Kasumi-1 (cell line): ENCODE measurements at regions not wholly inside any gene's neighbourhood (a gene's known extent, or its start where the extent isn't known, plus 50 kb on each side); places are given as distances from the start of the nearest gene placed in this dataset.

Source experiments
- DNase-seq, 2 experiments: peaks; one replicate each; lab custom pipeline; 2025; lab: John Stamatoyannopoulos, UW

DNA sequence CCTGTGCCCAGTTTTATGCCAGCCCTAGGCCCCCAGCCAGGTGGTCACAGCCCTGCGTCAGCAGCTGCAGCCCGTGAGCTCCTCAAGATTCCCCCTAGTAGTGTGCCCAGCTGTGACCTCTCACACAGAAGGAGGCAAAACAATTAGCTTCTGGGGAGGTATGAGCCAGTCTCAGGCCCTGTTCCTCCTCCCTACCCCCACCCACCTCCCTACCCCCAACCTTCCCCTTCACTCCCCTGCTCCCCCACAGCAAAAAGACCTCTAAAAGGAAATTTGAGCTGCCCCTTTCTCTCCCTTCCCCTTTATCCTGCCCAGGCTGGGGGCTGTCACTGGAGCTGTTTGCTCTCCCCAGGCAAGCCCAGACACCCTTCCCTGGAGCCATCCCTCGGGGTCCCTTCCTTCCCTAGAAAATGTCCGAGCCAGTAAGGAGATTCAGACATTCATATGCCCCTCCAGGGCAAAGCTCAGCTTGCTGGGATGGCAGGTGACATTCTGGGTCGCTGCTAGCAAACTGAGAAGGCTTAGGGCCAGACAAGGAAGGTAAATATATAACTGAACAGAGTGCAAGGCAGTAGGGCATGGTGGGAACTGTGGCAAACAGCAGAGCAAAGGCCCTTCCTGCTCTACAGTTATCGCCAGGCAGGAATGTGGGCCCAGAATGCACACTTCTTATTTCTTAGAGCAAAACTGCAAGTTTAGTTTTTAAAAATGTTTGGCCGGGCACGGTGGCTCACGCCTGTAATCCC lies 300.2 kb downstream of the MN1 start:
- no peak for DNase-seq

DNA sequence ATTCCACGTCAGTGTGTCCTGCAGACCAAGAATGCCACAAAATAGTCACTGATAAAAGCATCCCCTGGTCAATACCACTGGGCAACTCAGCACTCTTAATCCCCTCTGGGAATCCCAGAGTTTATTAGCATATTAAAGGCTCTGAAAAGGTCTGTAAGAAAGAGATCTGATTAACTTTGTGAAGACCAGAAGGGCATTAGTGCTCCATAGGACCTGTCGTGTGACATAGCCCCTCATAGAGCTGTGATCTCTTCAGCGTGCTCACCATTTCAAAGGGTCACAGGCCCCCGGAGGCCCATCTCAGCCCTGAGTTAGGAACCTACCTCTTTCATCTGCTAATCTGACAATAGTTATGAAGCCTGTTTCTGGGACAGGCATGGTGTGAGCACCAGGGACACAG lies 299.2 kb downstream of the MN1 start:
- DNase-seq = no peak

DNA sequence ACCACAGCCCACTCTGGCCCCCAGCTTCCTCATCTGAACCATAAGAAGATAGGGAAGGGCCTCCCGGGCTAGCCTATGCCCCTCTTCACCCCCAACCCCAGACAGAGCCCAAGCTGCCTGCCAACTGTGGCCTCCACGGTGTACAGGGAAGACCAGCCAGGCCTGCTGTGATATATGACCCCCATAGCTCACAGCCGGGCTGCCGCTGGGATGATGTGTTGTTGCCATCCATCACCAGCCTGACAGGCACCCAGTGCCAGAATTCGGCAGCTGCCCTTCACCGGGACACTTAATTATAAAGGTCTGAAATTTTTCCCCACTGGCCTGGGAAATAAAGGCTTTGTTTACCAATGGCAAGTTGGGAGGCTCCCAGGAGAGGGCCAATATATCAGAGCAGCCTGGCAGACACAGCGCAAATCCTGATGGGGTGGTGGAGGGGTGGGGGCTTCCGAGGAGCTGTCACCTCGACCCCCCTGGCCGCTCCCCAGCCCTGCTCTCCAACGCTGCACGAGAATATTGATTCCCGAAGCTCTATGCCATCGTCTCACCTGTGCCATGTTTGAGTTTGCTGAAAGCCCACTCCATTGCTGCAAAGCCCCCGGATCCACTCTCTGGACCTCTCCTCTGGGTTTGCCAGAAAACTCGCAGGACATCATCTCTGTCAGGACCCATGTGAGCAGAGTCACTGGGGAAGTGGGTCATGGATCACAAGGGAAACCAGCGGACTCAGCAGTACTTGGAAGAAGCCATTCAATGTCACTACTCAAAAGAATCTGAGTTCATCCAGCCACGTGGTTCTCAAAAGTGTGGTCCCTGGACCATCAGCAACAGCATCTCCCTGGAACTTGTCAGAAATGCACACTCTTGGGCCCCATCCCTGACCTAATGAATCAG lies 296.9 kb downstream of the MN1 start:
- no peak for DNase-seq

DNA sequence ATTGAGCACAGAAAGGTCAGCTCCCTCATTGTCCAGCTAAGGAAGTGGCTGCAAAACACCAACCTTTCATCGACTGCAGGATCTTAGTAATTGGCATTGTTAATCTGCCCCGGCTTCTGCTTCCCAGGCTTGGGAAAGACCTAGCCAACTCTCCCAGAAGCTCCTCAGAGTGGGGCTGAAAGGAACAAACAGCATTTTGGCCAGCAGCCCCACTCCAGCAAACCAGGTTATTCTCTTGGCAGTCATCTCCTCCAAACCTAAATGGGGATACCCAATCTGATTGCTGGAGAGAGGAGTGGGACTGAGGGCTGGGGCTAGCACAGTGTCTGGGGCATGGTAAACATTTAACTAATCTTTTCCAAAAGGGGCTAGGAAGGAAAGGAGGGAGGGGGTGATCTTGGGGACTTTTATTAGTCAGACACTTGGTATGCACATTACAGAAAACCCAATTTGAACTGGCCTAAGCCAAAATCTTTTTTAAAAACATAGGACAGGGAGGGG lies 294.4 kb downstream of the MN1 start:
- DNase-seq = no peak

DNA sequence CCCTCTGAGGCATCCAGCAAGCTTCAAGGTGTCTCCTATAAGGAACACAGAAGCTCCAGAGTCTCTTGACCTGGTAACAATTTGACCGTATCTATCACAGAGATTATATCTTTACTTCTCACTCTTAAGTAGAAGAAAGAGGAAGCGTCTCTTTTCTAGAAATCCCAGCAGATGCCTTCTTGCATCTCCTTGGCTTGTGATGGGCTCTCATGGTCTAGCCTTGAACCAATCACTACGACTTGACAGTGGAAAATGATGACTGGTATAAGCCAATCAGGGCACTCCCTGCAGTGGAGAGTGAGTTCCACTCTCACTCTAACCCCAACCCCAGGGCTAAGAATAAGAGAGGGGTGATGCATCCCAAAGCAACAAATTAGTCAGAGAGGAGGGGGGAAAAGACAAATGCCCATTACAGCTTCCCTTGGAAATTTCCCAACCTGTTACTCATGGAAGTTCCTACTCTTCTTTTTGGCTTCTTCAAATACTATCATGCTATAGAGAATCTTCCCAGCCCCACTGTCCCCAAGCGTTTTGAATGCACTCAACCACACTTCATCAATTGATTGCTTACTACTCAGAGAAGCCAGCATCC lies 293.5 kb downstream of the MN1 start:
- DNase-seq = no peak

DNA sequence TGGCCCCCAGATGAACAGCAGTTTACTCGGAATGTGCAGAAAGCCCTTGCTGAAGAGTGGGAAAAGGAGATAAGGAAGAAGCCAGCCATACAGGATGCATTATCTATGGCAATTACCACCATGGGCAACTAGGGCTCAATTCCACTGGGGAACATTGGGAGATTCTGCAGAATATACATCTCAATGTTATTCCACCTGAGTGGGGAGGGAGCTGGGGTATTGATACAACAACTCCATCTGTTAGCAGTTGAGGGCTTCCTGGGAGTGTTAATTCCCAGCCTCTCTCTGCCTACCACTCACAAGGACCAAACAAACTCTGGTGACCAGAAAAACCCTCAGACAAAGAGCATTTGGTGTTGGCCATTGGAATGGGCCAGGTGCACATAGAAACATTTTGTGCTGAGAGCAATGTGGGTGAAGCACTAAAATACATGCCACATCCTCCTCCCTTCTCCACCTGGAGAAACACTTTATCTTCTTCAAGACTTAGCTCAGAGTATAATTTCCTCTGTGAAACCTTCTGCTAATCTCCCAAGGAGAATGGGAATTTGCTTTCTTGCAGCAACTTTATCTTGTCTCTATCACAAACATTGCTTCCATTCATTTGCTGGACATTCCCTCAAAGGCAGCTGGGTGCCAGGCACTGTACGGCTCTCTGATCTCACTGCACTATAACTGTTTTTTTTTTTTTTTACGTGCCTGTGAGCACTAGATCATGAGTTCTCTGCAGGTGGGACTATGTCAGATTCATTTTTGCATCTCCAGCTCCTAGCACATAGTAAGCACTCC lies 292.2 kb downstream of the MN1 start:
- DNase-seq = no peak

DNA sequence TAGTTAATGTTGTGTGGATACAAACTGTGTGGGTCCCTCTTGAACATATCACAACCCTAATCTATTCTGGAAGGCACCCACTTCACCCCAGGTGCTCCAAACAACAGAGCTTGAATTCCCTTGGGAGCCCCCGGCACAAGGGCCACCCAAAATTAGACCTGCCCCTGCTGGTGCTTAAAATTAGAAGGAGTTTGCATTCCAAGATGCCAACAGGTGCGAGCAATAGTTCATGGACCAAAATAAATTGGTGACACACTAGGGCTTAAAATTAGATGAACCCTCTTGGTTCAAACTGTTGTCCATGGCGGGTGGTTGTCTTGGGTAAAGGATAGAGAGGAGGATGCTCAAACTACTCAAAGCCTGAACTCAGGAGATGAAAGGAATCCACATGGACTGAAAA lies 291.5 kb downstream of the MN1 start:
- no peak for DNase-seq

DNA sequence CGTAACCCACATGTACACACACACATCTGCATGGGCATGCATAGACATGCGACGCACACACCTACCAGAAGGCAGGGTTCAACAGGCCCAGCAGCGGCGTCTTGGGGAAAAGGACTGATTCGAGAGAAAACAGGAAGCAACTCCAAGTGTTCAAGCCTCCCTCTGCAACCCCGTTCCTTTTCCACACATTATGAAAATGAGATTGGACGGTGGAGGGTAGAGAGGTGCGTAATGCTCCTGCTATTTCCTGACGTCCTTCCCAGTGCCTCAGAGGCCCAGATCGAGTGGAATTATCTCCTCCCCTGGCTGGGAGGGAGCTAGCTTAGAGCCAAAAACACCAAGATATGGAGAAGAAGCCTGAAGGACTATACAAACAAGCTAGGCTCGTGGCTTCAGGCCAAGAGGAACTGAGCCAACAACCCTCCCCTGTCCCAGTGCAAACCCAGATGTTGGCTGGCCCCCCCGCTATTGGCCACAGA lies 289.2 kb downstream of the MN1 start:
- no peak for DNase-seq

DNA sequence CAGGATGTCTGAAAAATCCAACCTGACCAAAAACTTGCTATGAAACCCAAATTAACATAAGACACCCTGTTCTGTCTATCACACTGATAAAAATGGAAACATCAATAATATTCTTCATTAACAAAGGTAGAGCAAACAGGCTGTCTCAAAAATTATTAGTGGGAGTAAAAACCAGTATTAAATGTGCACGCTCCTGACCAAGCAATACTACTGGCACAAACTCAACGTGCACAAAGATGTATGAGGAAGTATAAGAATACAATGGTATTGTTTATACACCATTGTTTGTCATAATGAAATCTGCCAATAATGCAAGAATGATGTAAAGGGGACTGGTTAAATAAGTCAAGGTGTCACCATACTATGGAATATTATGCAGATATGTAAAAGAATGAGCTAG lies 288.5 kb downstream of the MN1 start:
- no peak for DNase-seq

DNA sequence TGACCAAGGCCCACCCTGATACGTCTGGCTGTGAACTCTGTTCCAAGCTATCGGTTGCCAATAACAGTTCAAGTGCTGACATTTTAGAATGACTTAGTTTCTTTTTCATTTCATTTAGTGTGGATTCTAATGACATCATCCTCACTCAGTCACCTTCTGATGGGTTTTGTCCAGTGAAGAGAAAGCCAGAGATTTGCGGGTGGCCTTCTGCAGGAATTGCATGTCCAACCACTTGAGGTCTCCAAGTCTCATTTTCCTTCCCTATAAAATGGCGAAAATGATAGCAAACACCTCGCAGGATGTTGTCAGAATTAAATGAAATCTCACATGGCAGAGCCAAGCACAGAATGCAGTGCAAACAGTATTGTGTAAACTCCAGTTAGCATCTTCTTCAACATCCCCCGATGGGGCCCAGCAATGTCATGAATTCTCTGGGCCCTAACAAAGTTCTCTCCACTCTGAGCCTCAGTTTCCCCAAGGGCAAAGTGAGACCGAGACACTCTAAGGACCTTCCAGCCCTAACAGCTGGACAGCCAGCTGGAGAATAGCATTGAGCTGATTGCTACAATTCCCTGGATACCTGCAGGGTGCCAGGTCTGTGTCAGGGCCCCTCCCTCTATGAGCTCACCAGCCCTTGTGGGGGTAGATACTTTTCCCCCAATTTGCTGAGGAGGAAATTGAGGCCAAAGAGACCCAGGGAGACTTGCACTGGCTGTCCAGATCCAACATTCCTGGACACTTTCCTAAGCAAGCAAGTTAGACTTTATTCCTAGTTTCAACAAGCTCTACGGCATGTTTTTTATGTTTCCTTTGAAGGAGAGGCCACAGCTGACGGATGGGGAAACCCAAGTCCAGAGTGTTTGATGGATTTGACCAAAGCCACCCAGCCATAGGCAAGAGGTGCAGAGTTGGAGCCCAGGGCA lies 286.7 kb downstream of the MN1 start:
- no peak for DNase-seq

DNA sequence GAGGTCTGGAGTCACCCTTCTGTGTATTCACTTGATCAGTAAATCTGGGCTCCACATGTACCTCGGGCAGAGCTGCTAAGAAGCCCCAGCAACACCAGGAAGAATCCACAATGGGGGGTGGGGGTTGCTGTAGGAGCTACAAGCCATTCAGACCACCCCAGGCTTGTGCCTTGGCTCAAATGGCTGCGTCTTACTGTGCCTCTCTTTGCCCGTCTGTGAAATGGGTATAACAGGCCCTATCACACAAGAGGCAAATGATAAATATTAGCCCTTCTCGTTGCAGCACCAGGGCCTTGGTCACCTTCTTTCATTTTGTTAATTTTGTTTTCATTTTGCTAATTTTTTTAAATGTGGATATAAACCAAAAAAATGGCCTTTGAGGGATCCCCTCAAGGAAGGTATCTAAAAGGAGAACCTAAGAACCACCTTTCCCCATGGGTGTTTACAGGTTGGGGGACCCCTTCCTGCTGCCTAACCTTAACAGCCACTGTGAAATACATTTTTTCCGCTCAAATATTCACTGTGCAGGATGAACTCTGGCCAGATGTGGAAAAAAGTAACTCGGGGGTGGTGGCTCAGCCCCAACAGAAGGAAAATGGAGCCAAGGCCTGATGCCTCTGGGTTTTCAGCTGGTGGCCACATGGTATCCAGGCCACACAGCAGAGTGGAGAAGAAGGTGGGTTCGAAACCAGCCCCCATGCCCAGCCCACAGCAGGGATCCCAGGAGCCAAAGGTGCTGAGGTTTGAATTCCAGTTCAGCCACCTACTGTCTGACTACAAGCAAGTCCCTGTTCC lies 284.0 kb downstream of the MN1 start:
- DNase-seq = no peak

DNA sequence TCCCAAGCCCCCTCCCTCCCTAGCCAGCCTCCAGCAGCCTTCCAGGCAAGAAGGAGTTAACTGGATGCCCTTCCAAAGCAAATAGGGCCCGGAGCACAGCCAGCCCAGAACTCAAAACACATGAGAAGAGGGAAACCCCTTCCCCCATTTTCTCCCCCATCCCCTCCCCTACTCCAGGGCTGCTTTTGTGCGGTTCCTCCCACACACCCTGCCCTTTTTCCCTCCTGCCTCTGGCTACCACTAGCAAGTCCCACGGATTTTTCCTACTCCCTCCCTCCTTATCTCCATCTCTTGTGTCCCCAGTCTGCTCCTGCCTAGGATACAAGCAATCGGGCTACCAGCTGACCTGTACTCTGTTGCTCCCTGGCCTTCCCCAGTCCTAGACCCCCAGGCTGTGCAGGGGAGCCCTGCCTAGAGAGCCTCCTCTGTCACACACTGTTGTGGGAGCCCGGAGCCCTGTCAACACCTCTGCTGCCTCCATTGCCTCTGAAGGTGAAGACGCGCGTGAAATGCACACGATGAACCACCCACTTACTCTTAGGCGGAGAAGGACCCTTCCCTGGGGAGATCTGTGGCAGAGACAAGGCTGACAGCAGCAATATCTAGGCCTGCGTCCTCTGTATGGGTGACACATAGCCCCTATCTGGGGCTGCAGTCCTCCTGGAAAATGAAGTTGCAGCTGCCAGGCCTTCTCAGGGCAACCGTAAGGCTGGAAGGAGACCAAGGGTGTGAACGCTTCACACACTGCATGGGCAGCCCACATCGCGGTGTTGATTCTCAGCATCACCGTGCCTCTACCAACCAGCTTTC lies 282.8 kb downstream of the MN1 start:
- DNase-seq = no peak

DNA sequence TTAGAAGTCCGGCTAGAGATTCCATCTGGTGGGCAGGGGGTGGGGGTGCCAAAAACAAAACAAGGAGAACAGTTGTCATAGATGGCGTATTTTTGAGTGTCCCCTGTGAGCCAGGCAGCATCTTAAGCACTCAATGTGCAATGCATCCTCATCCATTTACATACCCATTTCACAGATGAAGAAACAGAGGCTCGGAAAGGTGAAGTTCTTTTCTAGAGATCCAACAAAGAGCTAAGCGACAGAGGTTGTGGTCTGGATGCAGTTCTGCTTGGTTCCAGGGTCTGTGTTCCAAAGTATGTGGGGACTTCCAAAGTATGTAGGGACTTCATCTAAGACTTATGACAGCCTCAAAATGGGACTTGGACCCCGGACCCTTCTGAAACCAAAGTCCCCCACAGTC lies 277.8 kb downstream of the MN1 start:
- no peak for DNase-seq

DNA sequence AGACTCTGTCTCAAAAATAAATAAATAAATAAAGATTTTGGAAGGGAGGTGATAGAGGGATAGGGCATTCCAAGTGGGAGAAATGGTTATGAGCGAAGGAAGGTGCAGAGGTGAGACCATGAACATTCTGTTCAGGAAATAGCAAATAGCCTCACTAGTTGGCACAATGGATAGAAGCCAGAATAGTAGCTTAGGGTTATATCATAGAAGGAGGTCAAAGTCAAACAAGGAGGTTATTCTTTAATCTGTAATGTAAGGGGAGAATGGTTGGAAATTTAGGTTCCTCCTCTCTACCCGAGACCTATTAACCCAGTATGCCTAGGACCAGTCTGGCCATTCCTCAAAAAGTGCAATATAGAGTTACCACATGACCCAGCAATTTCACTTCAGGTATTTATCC lies 275.8 kb downstream of the MN1 start:
- no peak for DNase-seq

DNA sequence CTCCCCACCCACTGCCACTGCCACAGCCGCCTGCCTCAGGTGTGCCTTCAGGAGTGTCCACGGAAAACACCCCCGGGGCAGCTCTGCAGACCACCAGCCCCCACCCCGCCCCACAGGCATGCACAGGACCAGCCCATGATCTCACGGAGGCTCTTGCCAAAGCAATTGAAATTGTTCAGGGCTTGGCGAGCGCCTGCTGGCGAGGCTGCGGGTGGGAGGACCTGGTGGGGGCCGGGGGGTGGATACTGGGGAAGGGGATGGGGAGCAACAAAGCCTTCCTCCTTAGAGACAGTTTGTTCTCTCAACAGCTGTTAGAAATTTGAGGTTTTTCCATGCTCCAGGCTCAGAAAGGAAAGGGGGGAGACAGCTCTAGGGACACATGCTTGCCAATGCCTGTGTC lies 274.7 kb downstream of the MN1 start:
- no peak for DNase-seq

DNA sequence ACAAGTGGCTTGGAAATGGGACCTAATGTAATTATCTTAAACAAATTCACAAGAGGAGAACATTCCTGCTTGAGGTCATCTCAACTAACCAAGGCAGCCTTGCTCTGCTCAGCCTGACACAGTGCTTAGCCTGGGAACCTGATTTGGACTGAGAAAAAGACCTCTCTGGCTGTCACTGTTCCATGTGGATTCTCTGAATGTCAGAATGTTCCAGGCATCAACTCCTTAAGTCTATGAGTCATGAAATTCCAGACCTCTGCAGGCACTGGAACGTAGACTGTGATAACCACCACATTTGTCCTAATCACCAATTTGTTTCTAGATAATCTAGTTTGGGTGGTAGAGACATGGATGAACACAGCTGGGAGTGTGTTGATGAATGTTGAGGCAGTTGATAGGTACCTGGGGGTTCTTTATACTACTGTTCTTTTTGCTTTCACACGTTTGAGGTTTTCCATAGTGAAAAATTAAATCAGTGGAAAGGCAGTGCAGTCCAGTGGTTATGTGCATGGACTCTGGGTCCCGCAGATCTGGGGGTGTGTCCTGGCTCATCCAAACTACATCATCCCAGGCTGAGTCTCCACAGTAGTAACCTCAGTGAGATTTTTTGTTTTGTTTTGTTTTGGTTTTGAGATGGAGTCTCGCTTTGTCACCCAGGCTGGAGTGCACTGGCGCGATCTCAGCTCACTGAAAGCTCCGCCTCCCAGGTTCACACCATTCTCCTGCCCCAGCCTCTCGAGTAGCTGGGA lies 269.6 kb downstream of the MN1 start:
- no peak for DNase-seq

DNA sequence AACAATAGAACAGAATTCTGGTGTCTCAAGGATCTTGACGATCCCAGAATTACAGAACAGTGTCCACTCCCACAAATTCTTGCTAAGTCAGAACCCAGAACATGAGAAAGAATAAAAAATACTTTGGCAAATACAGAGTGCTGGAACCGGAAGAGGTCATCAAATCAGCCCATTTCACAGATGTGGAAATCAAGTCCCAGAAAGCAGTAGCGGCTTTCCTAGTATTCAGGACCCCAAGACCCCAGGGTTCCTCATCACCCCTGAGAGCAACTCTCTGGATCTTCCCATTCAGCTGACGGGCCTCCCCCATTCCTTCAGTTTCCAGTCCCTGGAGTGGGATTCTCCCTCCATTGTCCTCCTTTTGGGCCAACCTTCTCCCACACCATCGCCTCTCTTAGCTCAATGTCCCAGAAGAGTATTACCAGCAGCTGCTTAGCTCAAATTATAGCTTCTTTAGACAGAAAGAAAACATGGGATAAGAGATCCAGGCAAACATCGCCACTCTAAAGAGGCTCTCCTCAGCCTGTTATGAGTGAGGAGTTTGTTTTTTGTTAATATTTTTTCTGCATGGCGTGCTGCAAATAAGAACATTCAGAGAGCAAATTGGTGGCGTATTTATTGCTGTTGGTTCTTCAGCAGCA lies 268.3 kb downstream of the MN1 start:
- DNase-seq = no peak

DNA sequence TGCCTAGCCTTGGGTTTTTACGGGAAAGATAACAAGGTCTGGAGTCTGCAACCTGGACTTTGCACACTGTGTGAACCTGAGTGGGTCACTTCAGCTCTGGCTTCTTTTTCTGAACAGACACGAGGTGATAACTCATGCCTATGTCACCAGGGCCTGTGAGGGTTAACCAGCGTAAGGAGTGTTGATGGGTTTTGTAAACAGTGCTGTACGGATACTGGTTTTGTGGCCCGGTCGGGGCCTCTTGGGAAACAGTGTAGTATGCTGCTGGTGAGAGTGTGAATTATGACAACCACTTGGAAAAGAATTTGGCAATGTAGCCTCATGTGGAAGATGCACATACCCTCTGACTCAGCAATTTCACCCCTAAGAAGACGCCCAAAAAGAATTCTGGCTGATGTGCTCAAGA lies 266.8 kb downstream of the MN1 start:
- DNase-seq = no peak
